NOMO-1 treated with DMSO at 0.1 percent for 48 hours (cell line): ENCODE measurements at regions not wholly inside any gene's neighbourhood (a gene's known extent, or its start where the extent isn't known, plus 50 kb on each side); places are given as distances from the start of the nearest gene placed in this dataset.

Source experiments
- DNase-seq: peaks from one replicate; lab custom pipeline; 2025; ENCODE audit not compliant: unreplicated experiment; lab: John Stamatoyannopoulos, UW

DNA sequence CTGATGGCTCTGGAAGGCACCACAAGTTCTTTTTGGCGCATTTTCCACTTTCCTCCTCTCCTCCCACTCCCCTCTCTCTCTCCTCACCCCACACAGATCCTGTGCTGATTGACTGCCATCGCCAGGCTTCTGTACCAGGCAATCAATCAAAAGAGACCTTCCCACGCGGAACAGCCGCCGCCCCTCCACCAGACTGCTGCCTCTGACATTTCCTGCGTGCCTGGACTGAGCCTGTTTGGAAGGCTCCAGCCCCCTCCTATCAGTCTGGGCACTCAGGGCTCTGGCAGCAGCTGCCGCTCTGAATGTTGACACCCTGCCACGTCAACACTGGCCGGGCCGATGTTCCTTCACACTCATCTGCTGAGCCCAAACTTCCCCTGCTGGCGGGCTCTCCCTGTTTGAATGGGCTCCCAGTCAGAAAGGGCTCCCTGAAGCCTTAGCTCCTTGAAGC, 467.7 kb downstream of the EPHA4 start:
- DNase-seq, result no peak

- DNase-seq, result no peak
Observed at GRCh38 chr2:221106241-221106640, 465.9 kb downstream of the EPHA4 start.

- DNase-seq, result no peak
Observed at GRCh38 chr2:221107424-221107823, 464.7 kb downstream of the EPHA4 start.

DNA sequence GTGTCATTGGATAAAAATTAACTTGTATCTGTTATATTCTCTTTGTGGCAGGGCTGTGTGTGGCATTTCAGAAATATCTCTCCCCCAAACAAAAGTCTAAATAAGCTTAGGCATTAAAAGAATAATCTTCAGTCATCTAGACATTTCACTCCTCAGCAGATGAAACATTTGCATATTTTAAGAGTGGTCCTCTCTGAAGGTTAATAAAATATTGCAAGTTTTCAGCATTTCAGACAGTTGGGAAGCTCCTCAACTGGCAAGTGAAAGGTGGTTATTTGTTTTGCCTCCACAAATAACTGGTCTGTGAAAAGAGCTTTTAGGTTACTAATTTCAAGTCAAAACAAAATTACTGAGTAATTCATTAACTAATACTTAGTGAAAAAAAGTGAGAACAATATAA, 462.6 kb downstream of the EPHA4 start:
- DNase-seq, result no peak

DNA sequence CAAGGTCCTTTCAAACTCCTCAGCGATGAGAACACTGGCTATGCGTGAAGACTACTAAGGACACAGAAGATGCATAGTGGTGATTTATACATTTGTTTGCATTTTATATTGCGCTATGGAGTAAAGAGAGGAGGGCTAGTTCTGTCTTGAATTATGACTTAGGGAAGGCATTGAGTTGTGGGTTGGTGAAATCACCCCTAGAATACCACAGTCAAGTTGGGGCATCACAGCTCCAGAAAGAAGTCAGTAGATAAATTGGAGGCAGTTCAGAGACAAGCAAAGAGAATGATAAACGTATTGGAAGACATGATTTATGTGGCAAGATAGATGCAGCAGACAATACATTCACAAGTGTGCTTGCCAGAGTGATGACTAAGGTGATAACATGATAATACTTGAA, 460.4 kb downstream of the EPHA4 start:
- DNase-seq, result no peak

DNA sequence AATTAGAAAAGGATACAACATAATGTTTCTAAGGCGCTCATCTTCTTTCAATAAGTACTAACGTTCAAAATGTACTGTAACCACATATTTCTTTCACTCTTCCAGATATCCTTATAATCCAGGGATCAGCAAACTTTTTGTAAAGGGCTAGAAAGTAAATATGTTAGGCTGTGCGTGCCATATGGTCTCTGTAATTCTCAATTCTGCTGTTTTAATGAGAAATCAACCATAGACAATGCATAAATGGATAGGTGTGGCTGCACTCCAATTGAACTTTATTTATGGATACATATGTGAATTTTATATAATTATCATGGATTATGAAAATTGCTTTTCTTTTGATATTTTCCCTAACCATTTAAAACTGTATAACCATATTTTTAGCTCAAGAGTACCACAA, 459.4 kb downstream of the EPHA4 start:
- DNase-seq, result no peak

DNA sequence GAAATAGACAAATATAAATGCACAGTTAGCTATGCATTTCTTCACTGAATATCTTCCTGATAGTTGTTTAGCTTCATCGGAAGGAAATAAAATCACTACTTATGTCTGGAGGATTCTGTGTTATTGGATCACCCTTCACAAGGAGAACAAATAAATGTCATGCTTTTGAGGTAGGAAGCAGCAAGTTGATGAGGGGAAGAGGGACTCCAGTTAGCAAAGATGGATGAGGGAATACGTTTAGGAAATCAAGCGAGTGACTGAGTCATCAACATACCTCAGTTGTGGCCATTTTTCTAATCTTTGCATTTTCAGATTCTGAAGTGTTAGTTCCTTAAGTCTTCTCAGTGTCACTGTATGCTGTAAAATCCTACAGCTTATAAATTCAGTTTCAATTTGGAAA, 456.2 kb downstream of the EPHA4 start:
- DNase-seq, result no peak

- no peak for DNase-seq
Observed at GRCh38 chr2:221120643-221121042, 451.5 kb downstream of the EPHA4 start.

GRCh38 chr2:221123396-221123795, 448.7 kb downstream of the EPHA4 start:
- DNase-seq, result no peak

- DNase-seq, result no peak
Observed at GRCh38 chr2:221124532-221125240, 447.4 kb downstream of the EPHA4 start.

GRCh38 chr2:221125691-221126090, 446.4 kb downstream of the EPHA4 start:
- DNase-seq, result no peak

- DNase-seq, result no peak
Observed at GRCh38 chr2:221129657-221130056, 442.4 kb downstream of the EPHA4 start.

GRCh38 chr2:221130431-221130830, 441.7 kb downstream of the EPHA4 start:
- no peak for DNase-seq

DNA sequence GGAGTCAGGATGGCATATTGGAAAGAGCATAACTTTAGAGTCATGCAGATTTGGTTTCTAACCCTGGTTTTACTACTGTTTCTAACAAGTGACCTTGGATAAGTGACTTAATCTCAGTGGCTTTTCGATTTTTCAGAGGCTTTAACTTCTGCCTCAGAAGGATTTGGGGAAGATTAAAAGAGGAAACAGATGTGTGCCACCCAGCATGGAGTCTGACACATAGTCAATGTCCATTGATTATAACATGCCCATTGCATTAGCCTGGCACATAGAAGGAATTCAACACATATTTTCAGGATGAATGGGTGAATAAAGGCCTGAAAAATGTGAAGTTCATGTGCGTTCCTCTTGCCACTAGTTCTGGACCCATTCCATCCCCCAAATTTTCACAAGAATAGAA, 438.2 kb downstream of the EPHA4 start:
- DNase-seq, result no peak

- DNase-seq, result no peak
Observed at GRCh38 chr2:221134718-221135117, 437.4 kb downstream of the EPHA4 start.

DNA sequence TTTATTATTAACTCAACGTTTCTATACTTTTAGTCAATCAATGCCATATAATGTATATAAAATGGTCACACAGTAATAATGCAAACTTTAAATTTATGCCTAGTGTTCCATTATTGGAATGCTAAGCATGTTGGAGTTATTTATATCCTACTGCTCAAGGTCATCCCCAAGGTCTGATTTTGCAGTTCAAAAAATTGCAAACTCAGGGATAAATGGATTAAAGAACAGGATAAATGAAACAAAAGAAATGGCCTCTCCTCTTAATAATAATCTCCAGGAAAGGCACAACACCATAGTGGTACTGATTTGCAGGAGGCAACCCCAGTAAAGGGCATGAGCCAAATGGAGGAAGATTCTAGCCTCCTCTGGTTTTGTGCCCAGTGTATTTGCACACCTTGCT, 436.4 kb downstream of the EPHA4 start:
- no peak for DNase-seq

GRCh38 chr2:221137385-221137784, 434.7 kb downstream of the EPHA4 start:
- DNase-seq, result no peak

- no peak for DNase-seq
Observed at GRCh38 chr2:221142341-221142740, 429.8 kb downstream of the EPHA4 start.

GRCh38 chr2:221143231-221143630, 428.9 kb downstream of the EPHA4 start:
- DNase-seq, result no peak

- DNase-seq, result no peak
Observed at GRCh38 chr2:221144909-221145308, 427.2 kb downstream of the EPHA4 start.

DNA sequence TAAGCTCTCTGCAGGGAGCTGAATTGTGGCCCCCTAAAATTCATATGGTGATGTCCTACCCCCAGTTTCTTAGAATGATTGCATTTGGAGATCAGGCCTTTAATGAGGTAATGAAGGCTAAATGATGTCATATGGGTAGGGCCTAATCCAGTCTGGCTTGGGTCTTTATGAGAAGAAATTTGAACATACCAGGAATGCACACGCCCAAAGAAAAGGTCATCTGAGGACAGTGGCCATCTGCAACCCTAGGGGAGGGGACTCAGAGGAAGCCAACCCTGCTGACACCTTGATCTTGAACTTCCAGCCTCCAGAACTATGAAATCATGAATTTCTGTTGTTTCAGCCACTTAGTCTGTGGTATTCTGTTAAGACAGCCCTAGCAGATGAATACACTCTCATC, 426.7 kb downstream of the EPHA4 start:
- DNase-seq, result no peak

GRCh38 chr2:221153226-221153625, 418.9 kb downstream of the EPHA4 start:
- DNase-seq, result no peak

GRCh38 chr2:221154176-221154575, 417.9 kb downstream of the EPHA4 start:
- DNase-seq, result no peak
